Activated T-cell treated with anti-CD3 and anti-CD28 coated beads, Interleukin-2, amount 50 U/mL, for 72 hours (primary cell): ENCODE measurements at regions not wholly inside any gene's neighbourhood (a gene's known extent, or its start where the extent isn't known, plus 50 kb on each side); places are given as distances from the start of the nearest gene placed in this dataset.

Experiments
- ATAC-seq, 2 donors: fragments of 150-1000 bp; cut with Tn5 transposase; replicated peaks in 1 of 2; 2 replicates each; pipeline ENCODE4 v1.10.0; 2021; ENCODE audit warnings: moderate library complexity in 2 of 2, mild to moderate bottlenecking in 1 of 2
- DNase-seq, 2 donors: peaks; one replicate each; pipeline ENCODE4 v3.0.0; 2021 to 2022; ENCODE audit warnings: mixed read lengths in 1 of 2
- H3K27ac Mint-ChIP-seq: one replicate; pipeline ENCODE4 v1.8.0; 2022; ENCODE audit warnings: mild to moderate bottlenecking, moderate library complexity, mixed read lengths
- H3K27me3 Mint-ChIP-seq: one replicate; pipeline ENCODE4 v1.8.0; 2022; ENCODE audit warnings: low read depth, mixed read lengths
- H3K36me3 Mint-ChIP-seq, 2 donors: one replicate each; pipeline ENCODE4 v1.8.0; 2022; ENCODE audit warnings: mixed read lengths in 2 of 2, mild to moderate bottlenecking in 1 of 2; ENCODE audit not compliant: insufficient read depth in 2 of 2
- H3K4me1 Mint-ChIP-seq: one replicate; pipeline ENCODE4 v1.8.0; 2022; ENCODE audit warnings: low read depth, mixed read lengths
- H3K4me3 Mint-ChIP-seq, 2 donors: one replicate each; pipeline ENCODE4 v1.8.0; 2022; ENCODE audit warnings: mild to moderate bottlenecking in 2 of 2, mixed read lengths in 2 of 2, moderate library complexity in 2 of 2
- H3K9me3 Mint-ChIP-seq, 2 donors: one replicate each; pipeline ENCODE4 v1.8.0; 2022; ENCODE audit warnings: mixed read lengths in 2 of 2

DNA sequence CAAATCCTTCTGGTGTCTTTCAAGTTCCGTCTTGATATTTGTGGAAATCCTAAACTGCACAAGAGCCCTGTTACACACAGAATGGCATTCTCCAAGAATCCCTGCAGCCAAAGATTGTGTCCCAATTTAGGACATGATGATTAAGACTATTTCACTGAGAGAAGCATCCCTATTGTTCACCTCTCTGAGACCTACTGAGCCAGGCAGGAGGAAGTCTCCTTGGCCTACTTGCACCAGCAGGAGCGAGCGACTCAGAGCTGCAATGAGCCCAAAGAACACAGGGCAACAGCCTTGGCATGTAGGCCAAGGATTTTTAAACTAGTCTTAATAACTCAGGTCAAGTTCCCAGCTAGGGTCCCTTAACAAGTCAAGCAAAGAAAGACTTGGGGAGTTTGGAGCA, 79.4 kb upstream of the RUNX1 start:
- H3K9me3 Mint-ChIP-seq, result peaks cover 14 to 21% of the 10 kb centered on the region in 2 donors
- H3K36me3 Mint-ChIP-seq, result peaks cover 9 to 30% of the 10 kb centered on the region in 2 donors
- DNase-seq, result no peak
- H3K27me3 Mint-ChIP-seq, result no peaks in the 10 kb centered on the region
- peaks cover 4% of the 10 kb centered on the region for H3K4me1 Mint-ChIP-seq
- no peak overlapping the region for H3K27ac Mint-ChIP-seq
- no peak overlapping the region for H3K4me3 Mint-ChIP-seq
- no peak for ATAC-seq

- ATAC-seq, result no peak
- Mint-ChIP-seq H3K27me3 (no peaks in the 10 kb centered on the region), H3K4me1 (peaks cover 4% of the 10 kb centered on the region), H3K36me3 (peaks cover 10 to 31% of the 10 kb centered on the region in 2 donors), H3K9me3 (peaks cover 16 to 24% of the 10 kb centered on the region in 2 donors), H3K4me3 (no peak overlapping the region), H3K27ac (no peak overlapping the region)
- no peak for DNase-seq
Measured at GRCh38 chr21:35127851-35128250, 78.7 kb upstream of the RUNX1 start.

DNA sequence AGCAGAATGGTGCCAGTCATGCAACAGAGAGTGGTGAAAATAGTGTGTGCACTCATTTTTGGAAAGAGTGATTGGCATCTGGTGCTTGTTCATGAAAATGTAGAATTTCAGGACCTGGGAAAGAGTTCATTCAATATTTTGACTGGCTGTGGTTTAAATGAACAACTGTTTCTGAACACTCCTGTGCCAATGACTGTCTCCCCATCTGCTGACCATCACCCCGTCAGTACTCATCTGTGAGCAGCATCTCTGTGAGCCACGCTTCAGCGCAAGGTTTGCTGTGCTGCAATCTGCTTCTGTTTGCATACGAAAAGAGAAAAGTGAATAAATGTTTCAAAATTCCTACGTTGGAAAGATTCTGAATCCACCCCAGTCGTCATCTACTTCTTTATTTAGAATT, 77.9 kb upstream of the RUNX1 start:
- peaks cover 16 to 24% of the 10 kb centered on the region in 2 donors for H3K9me3 Mint-ChIP-seq
- no peak for ATAC-seq
- no peak for DNase-seq
- H3K4me1 Mint-ChIP-seq, result peaks cover 4% of the 10 kb centered on the region
- no peaks in the 10 kb centered on the region for H3K27me3 Mint-ChIP-seq
- H3K27ac Mint-ChIP-seq, result no peak overlapping the region
- H3K36me3 Mint-ChIP-seq, result peaks cover 10 to 31% of the 10 kb centered on the region in 2 donors
- H3K4me3 Mint-ChIP-seq, result no peak overlapping the region

DNA sequence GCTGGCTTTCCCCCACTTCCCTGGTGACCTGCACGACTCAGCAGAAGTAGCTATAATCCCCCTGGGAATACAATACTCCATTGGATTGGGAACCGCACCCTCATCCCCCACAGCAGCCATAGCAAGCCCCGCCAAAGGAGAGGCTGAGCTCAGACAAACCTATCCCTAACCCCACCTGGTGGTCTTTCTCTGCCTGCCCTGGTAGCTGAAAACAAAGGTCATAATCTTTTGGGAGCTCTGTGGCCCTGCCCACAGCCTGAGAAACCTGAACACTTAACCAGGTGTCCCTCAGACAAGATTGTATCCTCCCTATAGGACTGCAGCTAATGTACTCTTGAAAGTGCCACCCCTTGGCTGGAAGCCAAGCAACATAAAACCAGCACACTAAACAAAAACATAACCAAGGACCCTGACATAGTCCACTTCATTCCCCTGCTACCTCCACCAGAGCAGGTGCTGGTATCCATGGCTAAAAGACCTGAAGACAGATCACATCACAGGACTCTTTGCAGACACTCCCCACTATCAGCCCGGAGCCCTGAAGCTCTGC, 71.6 kb upstream of the RUNX1 start:
- DNase-seq, result no peak

GRCh38 chr21:35119501-35120047, 70.5 kb upstream of the RUNX1 start:
- Mint-ChIP-seq H3K4me1 (no peaks in the 10 kb centered on the region), H3K36me3 (peaks cover 3 to 8% of the 10 kb centered on the region in 2 donors), H3K9me3 (peaks cover 4 to 10% of the 10 kb centered on the region in 2 donors), H3K27ac (no peak overlapping the region), H3K4me3 (no peak overlapping the region), H3K27me3 (no peaks in the 10 kb centered on the region)
- DNase-seq (no peak), ATAC-seq (no peak)

More for the DNA sequence above, 71.6 kb upstream of the RUNX1 start:
- Mint-ChIP-seq H3K27me3 (no peaks in the 10 kb centered on the region), H3K9me3 (peaks cover 9 to 16% of the 10 kb centered on the region in 2 donors), H3K36me3 (peaks cover 5 to 17% of the 10 kb centered on the region in 2 donors), H3K4me1 (no peaks in the 10 kb centered on the region), H3K4me3 (no peak overlapping the region), H3K27ac (no peak overlapping the region)
- ATAC-seq, result no peak

DNA sequence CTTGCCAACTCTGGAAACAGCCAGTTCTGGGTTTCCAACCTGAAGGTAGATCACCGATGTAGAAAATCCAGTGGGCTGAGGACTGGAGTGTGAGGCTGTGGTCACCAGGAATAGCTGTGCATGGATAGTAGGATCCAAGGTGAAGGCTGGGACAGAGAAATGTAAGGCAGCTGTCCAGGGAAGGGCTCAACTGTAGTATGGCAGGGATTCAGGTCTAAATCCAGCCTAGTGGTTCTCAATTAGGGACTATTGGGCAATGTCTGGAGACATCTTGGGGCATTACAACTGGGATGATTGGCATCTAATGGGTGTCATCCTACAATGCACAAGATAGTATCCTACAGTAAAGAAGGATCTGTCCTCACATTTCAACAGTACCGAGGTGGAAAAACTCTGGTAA, 67.7 kb upstream of the RUNX1 start:
- Mint-ChIP-seq H3K27me3 (no peaks in the 10 kb centered on the region), H3K27ac (no peak overlapping the region), H3K36me3 (peaks cover 4 to 14% of the 10 kb centered on the region in 2 donors), H3K9me3 (peaks cover 4 to 10% of the 10 kb centered on the region in 2 donors), H3K4me1 (peaks cover 16% of the 10 kb centered on the region), H3K4me3 (no peak overlapping the region)
- ATAC-seq (no peak), DNase-seq (no peak)

DNA sequence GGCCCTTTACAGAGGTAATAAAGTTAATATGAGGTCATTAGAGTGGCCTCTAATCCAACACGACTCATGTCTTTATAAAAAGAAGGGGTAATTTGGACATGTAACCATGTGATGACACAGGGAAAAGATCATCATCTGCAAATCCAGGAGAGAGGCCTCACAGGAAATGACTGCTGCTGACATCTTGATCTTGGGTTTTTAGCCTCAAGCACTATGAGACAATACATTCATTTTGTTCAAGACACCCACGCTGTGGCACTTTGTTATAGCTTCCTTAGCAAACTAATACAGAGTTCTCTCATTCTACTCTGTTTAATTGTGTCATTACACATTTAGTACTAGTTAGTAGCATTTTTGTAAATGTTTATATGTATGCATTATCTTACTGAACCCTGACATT, 64.0 kb upstream of the RUNX1 start:
- Mint-ChIP-seq H3K4me1 (peaks cover 24% of the 10 kb centered on the region), H3K4me3 (peak overlapping the region in 1 of 2 donors; percentile 62), H3K36me3 (peaks cover 6 to 10% of the 10 kb centered on the region in 2 donors), H3K27me3 (no peaks in the 10 kb centered on the region), H3K9me3 (peaks cover 4 to 11% of the 10 kb centered on the region in 2 donors), H3K27ac (peak overlapping the region; percentile 67)
- peak; percentile 63 to 70 for ATAC-seq
- DNase-seq, result peak in 1 of 2 donors; percentile 13

GRCh38 chr21:35111321-35111930, 62.3 kb upstream of the RUNX1 start:
- H3K4me1 Mint-ChIP-seq, result peaks cover 24% of the 10 kb centered on the region
- no peak for ATAC-seq
- H3K4me3 Mint-ChIP-seq, result no peak overlapping the region
- peaks cover 4 to 11% of the 10 kb centered on the region in 2 donors for H3K9me3 Mint-ChIP-seq
- no peak for DNase-seq
- H3K27me3 Mint-ChIP-seq, result no peaks in the 10 kb centered on the region
- H3K27ac Mint-ChIP-seq, result no peak overlapping the region
- peaks cover 6 to 10% of the 10 kb centered on the region in 2 donors for H3K36me3 Mint-ChIP-seq

GRCh38 chr21:35108887-35109286, 59.8 kb upstream of the RUNX1 start:
- DNase-seq (no peak), ATAC-seq (no peak)
- peaks cover 6 to 12% of the 10 kb centered on the region in 2 donors for H3K9me3 Mint-ChIP-seq
- H3K27me3 Mint-ChIP-seq, result no peaks in the 10 kb centered on the region
- no peak overlapping the region for H3K27ac Mint-ChIP-seq
- H3K36me3 Mint-ChIP-seq, result peaks cover 8 to 10% of the 10 kb centered on the region in 2 donors
- peaks cover 24% of the 10 kb centered on the region for H3K4me1 Mint-ChIP-seq
- no peak overlapping the region for H3K4me3 Mint-ChIP-seq

GRCh38 chr21:35107520-35107919, 58.4 kb upstream of the RUNX1 start:
- H3K4me3 Mint-ChIP-seq, result no peak overlapping the region
- H3K36me3 Mint-ChIP-seq, result peaks cover 2 to 4% of the 10 kb centered on the region in 2 donors
- H3K27ac Mint-ChIP-seq, result no peak overlapping the region
- H3K4me1 Mint-ChIP-seq, result peaks cover 11% of the 10 kb centered on the region
- DNase-seq, result no peak
- peaks cover 2 to 4% of the 10 kb centered on the region in 2 donors for H3K9me3 Mint-ChIP-seq
- no peak for ATAC-seq
- H3K27me3 Mint-ChIP-seq, result no peaks in the 10 kb centered on the region

DNA sequence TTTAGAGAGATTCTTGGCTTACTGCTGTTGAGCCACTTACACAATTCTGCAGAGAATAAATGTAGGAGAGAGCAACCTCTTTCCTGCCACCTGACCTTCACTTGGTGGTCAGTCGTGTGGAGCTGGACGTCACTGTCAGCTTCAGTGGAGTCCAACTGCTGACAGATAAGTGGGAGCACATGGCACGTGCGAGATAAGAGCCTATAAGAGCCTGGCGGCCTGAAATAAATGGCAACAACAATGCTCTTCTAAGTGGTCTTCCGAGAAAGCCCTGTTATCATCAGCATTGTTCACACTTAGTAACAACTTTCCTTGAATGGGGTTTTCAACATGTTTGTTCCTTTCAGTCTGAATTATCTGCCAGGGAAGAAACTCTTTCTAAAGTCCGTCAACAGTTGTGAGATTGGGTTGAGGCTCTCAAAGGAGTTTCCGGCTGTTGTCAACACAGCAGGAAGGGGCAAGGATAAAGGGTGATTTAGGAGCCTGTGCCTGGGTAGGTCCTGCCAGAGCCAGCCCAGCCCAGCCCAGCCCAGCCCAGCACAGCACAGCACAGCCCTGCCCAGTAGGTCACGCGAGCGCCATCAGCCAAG, 57.2 kb upstream of the RUNX1 start:
- Mint-ChIP-seq H3K27me3 (no peaks in the 10 kb centered on the region), H3K4me3 (no peak overlapping the region), H3K36me3 (peaks cover 0 to 4% of the 10 kb centered on the region in 2 donors), H3K9me3 (peaks cover 2 to 4% of the 10 kb centered on the region in 2 donors), H3K27ac (no peak overlapping the region), H3K4me1 (peaks cover 3% of the 10 kb centered on the region)
- DNase-seq, result no peak
- ATAC-seq, result no peak

- Mint-ChIP-seq H3K27ac (no peak overlapping the region), H3K27me3 (no peaks in the 10 kb centered on the region), H3K4me3 (no peak overlapping the region), H3K9me3 (peaks cover 1 to 2% of the 10 kb centered on the region in 2 donors), H3K36me3 (peaks cover 0 to 2% of the 10 kb centered on the region in 2 donors), H3K4me1 (peaks cover 11% of the 10 kb centered on the region)
- DNase-seq (peak; percentile 20 to 32), ATAC-seq (peak; percentile 49 to 65)
Measured at GRCh38 chr21:35102488-35103371, 53.6 kb upstream of the RUNX1 start.
